GM21723 (cell line): ENCODE measurements at regions not wholly inside any gene's neighbourhood (a gene's known extent, or its start where the extent isn't known, plus 50 kb on each side); places are given as distances from the start of the nearest gene placed in this dataset.

Source experiments
- ATAC-seq: cut with Tn5 transposase; IDR thresholded peaks from one replicate; pipeline ENCODE4 v1.9.1; 2021; ENCODE audit warnings: mild to moderate bottlenecking, moderate library complexity; ENCODE audit not compliant: unreplicated experiment

DNA sequence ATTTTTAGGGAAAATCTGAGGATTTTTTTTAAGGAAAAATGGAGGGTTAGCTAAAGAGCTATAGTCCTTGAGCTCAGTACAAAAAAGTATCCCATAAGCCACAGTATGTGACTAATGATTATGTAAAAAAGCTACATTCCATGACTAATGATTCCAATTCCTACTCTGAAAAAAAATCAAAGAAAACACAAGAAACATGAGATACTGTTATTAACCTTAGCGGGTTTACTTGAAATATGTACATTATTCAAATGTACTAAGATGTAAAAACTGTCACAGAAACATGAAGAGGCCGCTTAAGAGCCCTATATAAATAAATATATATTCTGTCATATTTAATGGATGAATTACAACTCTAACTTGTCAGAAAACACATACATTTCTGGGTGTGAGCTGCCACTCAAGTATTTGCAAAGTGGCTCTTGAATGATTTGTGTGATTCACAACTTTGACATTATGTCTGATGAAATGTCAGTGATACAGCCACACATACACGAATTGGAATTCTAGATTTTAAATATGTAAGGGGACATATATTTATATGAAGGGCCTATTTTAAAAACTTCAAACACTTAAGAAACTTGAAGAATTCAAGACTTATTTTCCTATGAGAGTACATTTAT, 518.7 kb upstream of the SUCLG2 start:
- no peak for ATAC-seq

DNA sequence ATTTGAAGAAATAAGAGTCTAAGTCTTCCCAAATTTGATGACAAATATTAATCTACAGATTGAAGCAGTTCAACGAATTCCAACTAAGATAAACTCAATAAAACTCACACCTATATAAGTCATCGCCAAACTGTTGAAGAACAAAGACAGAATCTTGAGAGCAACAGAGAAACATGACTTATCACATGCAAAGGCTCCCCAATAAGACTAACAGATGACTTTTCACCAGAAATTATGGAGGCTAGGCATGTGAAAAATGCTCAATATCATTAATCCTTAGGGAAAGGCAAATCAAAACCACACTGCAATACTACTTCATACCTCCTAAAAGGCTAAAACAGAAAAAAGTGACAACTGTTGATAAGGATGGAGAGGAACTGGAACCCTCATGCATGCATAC, 517.6 kb upstream of the SUCLG2 start:
- no peak for ATAC-seq

DNA sequence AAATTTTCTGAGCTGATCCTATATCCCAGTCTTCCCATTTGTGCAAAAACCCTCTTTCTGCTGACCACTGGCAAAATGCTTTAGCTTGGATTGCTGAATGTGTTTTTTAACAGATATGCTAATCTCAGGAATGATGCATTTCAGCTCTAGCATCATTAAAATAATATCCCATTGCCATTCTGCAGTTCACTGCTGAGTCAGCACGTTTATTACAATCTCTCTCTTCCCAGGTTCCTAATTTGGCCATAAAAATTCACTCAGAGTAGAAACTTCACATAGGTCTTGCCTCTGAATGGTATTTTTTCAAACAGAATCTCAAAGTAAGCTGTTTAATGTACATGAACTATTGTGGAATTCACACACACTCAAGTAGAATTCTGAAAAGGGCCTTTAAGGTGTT, 509.6 kb upstream of the SUCLG2 start:
- ATAC-seq, result no peak

DNA sequence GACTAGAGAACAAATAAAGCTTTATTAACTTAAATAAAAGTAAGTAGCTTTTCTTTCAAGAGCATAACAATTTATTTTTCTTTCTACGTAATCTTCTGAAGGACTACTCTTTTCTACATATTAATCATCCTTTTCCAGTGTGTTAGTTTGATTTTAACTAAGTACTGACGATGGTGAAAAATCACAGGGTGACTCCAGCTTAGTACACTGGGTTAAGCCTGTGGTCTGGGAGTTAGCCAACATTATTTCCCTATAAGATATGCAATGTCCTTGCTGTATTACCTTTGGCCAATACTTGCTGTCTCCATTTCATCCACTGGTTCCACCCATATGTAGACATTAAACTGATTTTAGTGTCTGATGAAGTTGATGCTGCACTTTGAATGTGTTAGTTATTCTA, 508.6 kb upstream of the SUCLG2 start:
- ATAC-seq, result no peak

DNA sequence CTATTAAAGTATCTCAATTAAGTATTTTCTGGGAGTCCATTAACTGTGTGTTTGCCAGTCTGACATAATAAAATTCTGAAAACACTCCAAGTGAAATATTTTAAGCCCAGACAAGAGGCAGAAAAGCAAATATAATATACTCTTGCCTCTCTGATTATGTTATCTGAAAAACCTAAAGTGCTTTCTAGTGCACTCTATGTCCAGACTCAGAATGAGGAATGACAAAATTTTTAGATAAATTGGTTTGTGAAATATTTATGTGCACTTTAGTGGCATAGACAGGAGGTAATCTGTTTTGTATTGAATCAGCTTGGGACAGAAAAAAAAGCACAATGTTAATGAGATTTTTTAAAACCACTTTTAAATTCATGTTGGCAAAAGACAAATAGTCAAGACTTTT, 508.2 kb upstream of the SUCLG2 start:
- no peak for ATAC-seq

DNA sequence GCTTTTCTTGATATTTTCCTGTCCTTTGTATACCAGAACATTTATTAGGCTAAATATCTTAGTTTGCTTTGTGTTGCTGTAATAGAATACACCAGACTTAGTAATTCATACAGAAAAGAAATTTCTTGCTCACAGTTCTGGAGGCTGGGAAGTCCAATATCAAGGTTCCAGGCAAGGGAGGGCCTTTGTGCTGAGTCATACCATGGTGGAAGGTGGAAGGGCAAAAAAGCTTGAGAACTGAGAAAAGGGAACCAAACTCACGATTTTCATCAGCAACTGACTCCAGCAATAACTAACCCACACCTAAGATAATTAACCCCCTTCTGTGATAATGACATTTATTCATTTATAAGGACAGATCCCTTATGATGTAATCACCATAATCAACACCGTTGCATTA, 496.9 kb upstream of the SUCLG2 start:
- no peak for ATAC-seq

DNA sequence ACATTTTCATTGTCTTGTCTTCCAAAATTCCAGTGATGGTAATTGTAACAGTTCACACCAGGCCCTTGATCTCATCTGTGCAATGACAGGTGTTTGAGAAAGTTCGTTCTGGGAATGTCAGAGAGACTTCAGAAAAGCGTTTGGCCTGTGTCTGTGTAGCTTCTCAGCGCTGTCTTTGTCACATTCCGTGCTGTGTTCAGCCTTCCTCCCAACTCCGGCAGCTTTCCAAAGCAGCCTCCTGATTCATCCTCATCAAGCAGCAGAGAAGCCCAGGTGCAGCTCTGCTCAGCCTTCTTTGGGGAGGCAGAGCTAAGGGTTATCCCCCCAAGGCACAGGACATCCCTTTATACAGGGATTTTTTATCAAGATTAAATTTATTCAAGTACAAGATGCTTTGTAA, 494.0 kb upstream of the SUCLG2 start:
- no peak for ATAC-seq

DNA sequence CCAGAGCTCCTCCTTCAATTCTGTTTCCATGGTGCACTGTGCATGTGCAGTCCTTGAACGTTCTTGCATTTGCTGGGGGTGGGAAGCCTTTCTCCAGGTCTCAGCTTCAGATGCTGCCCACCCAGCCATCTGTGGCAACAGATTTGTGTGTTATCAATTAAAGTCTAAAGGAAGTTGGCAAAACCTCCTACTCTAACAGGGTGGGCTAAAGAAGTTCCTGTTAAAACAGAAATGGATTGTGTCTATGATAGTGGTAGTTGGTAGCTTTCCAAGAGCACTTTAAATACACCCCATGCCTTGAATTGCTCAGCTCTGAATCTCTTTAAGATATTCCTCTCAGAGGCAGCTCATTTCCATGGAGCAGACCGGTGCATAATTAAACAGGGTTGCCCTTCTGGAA, 488.0 kb upstream of the SUCLG2 start:
- ATAC-seq, result no peak

DNA sequence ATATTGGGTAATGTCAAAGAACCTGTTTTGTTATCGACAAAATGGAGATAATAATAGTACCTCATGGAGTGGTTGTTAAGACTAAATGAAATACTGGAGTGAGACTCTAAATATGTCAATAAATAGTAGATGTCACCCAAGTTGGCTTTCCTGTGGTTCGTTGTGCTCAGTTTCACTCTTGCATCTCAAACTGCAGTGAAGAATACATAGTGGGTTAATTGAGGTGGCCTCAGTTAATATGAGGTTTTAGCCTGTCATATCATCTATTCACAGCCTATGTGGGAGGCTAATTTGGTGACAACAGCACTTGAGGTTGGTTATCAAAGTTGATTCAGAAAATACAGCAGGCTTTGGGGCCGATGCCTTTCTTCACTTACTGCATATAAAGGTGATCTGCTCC, 485.5 kb upstream of the SUCLG2 start:
- ATAC-seq, result no peak

DNA sequence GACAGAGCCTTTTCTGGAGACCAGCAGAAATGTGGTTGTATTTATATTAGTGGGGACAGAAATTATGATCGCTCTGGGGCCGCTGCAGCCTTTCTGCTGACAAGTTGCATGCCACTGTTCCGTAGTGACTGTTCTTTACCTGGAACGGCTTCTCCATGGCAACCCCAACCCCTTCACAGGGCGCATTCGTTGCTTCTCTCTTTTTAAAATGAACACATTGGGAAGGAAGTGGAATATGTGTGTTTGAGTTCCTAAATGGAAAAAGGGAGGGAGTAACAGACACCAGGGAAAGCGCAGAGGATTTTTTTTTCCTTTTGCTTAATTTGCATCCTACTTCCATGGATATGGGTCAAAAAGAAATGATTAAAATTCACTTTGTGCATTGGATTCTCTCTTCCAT, 482.0 kb upstream of the SUCLG2 start:
- no peak for ATAC-seq

DNA sequence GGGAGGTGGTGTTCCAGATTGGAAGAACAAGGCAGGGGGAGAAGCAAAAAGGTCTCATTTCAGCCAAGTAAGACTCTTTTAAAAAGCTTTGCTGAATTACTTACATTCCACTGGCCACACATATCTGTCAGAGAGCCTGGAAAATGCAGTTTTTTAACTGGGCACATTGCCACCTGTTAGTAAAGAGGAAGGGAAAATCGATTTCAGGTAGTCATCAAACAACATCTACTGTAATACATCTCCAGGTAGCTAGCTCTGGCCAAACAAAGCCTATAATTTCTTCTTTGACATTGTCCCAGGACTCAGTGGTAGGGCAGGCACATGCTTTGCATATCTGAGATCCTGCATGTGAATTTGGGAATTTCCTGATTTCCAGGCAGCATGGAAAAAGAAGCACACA, 480.7 kb upstream of the SUCLG2 start:
- no peak for ATAC-seq

DNA sequence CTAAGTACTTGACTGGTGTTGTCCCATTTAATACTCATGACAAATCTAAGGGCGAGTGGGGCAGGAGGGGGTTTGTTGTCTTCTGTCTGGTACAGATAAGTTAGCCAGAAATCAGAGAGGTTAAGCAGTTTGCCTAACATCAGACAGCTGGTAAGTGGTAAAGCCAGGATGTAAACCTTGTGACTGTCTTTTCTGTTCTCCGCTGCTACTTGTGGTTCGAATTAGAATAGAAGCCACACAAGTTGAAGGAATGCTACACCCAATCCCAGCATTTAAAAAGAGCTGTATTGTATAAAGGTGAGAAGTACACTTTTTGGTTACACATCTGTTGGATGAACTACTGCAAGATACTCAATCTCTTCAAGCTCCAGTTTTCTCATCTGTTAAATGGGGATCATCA, 474.7 kb upstream of the SUCLG2 start:
- no peak for ATAC-seq

DNA sequence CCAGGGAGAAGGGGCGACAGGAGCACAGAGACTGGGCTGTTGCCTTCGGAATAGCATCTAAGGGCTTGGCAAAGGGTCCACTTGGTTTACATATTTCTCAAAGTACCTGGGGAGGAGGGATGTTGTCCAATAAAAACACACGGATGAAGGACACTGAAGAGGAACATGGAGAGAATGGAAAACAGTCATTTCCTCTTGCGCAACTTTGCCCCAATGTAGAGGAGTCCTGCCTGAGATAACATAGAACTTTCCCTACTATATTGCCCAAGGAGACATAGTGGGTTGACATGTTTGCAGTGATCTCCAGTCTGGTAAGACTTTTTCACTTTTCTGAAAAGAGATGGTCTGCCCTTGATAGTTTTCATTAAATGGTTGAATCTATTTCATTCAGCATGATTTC, 468.8 kb upstream of the SUCLG2 start:
- ATAC-seq, result no peak

DNA sequence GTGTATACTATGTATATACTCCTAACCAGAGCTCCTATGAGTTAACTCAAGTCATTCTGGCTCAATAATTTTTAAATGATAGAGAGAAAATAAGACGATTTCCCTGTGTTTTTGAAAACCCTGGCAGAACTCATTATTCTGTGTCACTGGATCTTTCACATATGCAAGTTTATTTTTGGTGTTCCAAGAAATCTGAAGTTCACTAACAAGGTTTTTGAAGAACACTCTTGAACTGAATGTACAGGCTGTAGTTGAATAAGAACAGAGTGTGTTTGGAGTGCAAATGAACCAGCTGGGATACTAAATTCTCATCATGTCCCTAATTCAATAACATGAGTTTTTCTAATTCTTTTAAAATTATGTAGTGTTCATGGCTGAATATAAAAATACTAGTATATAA, 466.9 kb upstream of the SUCLG2 start:
- ATAC-seq, result no peak

DNA sequence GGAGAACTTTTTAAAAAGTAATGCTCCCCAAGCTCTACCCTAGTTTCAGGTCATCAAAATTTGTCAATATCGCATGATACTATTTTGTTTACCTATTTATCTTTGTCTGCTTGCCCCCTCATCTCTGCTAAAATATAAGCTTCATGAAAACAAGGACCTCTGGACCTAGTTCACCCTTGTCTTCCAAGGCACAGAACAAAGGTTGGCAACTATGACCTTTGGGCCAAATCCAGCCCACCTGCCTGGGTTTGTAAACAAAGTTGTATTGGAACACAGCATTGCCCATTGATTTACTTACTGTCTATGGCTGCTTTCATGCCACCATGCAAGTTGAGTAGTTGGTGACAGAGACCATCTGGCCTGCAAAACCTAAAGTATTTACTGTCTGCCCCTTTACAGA, 462.2 kb upstream of the SUCLG2 start:
- ATAC-seq, result no peak

DNA sequence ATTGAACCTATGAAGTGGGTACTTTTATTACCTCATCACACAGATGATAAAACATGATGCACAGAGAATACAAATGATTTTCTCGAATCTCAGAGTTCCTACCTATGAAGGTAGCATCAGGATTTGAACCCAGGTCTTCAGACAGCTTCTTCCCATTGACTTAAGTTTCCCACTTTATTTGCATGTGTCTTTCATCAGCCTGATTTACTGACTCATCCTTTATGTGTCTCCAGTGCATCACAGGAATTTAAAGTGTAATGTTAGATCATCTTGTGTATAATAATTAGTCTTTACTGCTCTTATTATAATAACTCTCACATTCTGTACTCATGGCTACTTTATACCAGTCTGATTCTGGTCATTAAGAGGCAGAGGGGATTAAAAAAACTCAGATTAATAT, 449.4 kb upstream of the SUCLG2 start:
- no peak for ATAC-seq

DNA sequence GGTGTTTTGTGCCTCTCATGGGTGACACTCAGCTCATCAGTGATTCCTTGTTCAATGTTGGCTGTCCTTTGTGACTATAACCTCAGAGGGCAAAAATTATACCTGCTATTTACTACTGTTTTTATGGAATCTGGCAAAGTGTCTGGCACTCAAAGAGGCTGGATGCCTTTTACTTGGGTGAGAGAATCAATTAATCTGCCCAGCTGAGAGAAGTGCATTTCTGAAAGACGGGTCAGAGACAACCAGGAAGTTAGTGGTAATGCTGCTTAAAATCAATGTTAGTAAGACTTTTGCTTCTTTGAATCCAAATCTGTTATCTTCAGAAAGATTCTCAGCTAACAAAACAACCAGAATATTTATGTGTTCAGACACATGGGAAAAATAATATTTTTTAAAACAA, 436.2 kb upstream of the SUCLG2 start:
- no peak for ATAC-seq

DNA sequence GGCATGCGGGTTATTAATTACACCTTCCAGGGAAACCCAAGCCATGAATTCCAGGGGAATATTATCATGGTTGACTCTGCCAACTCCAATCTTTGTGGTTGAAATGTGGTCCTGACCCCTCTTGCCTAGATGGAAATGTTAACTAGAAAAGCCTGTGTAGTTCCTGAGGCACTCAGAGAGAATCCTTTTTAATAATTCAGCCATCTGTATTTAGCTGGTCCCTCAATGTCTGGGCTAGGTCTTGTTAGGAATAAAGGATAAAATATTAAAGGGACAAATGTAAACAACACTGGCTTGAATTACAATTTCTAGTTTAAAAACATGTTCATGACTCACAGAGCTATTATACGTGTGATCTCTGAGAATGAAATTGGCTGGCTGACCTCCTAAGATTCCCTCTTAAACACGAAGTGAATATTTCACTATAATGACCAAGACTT, 435.2 kb upstream of the SUCLG2 start:
- no peak for ATAC-seq

DNA sequence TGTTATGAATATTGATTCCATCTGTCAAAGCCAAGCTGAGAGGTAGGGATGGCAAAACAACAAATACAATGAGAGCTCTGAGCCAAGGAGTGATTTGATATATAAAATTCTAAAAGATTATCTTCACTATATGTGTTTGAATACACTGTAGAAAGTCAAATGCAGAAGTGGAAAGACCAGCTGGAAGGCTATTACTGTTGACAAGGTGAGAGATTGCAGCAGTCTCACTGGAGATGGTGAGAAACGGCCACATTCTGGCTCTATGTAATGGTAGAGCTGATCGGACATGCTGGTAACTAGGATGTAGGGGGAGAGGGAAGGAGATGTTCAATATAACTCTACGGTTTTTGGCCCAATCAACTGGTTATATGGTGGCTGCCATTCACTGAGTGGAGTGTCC, 434.2 kb upstream of the SUCLG2 start:
- no peak for ATAC-seq

DNA sequence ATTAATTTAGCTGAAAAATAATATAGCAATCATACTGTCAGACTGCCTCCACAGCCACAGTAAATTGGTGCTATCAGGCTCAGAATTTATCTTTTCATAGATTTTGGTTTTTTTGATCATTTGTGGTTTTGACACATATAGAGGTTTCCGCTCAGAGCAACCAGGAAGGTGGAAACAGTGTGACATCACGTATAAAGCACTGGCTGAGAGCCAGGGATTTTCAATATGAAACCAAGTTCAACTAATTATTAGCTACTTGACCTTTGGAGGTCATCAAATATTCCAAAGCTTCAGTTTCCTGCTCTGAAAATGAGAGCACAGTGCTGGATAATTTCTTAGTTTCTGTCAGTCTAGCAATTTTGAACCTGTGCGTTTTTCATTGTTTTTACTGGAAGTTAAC, 433.8 kb upstream of the SUCLG2 start:
- no peak for ATAC-seq

DNA sequence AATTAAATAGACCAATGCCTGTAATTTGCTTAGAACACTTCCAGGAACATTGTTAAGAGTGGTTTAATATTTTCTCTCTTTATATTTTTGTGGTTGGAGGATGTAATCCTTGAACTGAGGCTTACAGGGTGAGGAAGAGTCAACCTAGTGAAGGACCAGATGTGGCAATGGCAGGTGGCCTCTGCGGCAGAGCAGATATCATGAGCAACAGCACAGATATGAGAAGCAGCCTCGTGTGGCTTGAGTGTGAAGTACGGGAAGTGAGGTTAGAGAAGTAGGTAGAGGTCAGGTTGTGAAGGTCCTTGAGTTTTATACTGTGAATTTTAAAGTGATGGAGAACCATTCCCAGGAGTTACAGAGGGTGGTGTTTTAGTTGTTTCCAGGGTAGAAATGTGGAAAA, 417.6 kb upstream of the SUCLG2 start:
- no peak for ATAC-seq

DNA sequence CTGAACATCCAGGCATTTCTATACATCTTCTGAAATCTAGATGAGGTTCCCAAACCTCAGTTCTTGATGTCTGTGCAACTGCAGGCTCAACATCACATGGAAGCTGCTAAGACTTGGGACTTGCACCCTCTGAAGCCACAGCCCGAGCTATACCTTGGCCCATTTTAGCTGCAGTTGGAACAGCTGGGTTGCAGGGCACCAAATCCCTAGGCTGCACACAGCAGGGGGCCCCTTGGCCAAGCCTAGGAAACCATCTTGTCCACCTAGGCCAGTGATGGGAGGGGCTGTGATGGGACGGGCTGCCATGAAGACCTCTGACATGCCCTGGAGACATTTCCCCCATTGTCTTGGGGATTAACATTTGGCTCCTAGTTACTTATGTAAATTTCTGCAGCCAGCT, 415.8 kb upstream of the SUCLG2 start:
- ATAC-seq, result no peak

DNA sequence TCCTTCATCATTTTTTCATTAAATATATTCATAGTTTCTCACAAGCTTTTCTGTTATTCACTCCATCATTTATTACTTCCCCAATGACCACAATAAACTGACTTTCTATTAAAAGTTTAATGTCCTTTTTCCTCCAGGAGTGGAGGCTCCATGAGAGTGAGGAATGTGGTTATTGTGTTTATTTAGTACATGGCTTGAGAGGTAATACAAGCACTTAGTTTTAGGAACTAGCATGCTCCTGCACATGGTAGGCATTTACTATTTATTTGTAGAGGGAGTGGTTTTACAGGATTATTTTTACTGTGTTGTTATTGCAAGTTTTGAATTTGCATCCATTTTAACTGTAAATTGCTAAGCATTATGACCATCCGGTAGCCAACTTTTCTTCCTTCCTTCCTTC, 412.9 kb upstream of the SUCLG2 start:
- ATAC-seq, result no peak

DNA sequence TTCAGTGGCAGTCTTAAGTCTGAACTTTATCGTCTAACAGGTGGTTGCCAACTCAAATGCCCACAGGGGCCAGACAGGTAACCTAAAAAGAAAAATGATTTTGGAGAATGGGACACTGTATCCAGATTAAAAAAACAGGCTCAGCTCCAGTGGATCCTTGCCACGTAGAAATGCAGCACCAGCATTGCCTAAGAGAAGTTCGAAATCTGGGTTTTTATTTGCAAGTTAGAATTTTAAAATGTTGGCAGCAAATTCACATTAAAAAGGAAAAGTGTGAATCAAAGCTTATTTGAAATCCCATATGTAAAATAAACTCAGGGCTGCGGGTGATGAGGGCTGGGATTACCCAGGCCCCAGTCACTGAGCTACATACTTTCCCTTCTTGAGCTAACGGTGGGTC, 408.5 kb upstream of the SUCLG2 start:
- ATAC-seq, result no peak
